Epithelial cell of prostate (primary cell): ENCODE measurements at regions not wholly inside any gene's neighbourhood (a gene's known extent, or its start where the extent isn't known, plus 50 kb on each side); places are given as distances from the start of the nearest gene placed in this dataset.
"Not testable (repeated sequence)": the region's sequence is repeated elsewhere in the genome, so short reads cannot be mapped to it uniquely, and the experiment has no call there.

Source experiments
- DNase-seq: peaks from one replicate; pipeline ENCODE4 v3.0.0-alpha.2; 2011; ENCODE audit warnings: low read depth, low spot score
- H3K27ac ChIP-seq: fragments of 450-650 bp; 2 replicates; pipeline ENCODE4 v1.5.1; 2017; ENCODE audit warnings: mild to moderate bottlenecking

DNA sequence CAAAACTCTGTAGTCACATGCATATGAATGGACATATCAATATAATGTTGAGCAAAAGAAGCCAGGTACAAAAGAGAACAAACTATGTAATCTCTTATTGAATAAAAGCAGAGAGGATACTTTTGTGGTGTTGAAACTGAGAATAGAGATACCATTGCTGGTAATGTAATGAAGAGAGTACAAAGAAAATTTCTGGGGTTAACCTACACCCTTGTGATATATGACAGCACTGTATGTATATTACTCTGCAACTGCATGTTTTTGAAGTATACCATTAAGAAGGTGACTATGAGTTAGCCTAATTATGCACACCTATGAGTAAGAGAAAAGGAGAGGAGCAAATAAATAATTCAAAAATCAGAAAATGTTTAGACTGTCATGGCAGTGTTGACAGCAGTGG lies 268.8 kb upstream of the DEFB112 start:
- no peak for DNase-seq
- no peak overlapping the region for H3K27ac ChIP-seq

DNA sequence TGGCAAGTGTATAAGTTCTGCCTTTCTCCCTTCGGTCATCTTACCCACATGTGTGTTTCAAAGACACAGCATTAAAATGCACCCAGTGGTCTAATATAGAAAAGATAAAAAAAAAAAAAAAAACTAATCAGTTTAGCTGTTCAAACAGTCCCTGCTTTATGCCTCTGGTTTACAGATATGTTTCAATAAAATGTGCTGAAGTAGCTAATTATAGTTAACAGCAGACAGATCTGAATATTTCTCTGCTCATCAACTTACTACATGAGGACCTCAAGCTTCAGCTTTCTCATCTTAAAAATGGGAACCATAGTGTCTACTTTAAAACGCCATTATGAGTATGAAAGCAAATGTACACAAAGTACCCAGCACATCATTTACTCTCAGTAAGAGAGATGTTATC lies 280.6 kb upstream of the DEFB112 start:
- no peak for DNase-seq
- H3K27ac ChIP-seq: no peak overlapping the region

DNA sequence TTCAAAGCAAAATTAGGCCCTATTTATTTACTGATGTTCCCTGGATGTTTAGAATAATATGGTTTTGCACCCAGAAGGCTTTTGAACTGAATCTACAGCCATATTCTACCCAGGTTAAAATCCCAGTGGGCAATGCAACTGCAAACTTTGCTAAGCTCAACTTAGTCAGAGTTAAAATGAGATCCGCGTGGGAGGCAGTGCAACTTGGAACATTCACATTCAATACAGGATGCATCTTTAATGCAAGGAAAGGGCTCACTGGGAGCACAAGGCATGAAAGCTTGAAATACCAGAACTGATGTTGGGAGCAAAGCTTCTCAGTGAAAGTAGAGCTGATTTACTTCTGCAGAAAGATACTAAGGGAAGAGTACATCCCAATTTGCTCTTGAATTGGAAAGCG lies 281.2 kb upstream of the DEFB112 start:
- no peak for DNase-seq
- no peak overlapping the region for H3K27ac ChIP-seq

DNA sequence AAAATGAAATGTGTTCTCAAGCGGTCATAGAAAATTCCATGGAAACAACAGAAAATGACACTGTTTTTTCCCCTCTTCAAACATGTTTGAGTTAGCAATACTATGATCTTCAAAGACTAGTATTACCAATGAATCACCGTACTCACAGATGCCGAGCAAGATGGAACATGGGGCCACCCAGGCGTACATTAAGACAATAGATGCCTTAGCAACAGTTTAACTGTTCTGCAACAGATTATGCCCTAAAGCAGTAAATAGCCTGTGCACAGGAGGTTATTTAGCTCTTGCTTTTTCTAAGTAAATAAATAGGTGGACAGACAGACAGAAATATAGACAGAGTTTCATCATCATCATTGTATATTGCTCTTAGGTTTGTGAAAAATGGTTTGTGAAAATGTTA lies 284.0 kb upstream of the DEFB112 start:
- no peak overlapping the region for H3K27ac ChIP-seq
- DNase-seq: no peak

DNA sequence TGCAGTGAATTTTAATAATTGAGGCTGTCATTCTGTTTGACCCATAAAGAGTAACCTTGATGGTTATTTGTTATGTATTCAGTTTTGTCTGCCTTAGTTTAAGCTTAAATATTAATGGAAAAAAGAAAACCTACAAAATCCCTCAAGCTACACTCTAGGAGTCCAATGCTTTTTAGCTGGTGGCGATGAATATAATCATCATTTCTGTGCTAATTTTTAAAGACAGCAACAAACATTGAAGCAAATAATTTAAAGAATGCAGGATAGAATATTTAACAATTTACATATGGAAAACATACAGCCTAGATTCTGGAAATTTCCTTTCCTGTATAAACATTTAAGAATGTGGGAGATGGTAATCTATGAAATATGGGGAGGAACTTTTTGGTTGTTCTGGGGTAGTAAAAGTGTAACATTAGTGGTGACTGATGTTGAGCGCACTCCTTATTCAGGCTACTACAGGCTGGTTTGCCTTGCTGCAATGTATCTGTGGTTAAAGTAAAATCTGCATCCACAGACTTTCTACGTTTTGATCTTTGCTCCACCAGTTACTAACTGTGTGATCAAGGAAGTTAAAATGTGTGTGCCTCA lies 287.9 kb upstream of the DEFB112 start:
- no peak overlapping the region for H3K27ac ChIP-seq
- no peak for DNase-seq

DNA sequence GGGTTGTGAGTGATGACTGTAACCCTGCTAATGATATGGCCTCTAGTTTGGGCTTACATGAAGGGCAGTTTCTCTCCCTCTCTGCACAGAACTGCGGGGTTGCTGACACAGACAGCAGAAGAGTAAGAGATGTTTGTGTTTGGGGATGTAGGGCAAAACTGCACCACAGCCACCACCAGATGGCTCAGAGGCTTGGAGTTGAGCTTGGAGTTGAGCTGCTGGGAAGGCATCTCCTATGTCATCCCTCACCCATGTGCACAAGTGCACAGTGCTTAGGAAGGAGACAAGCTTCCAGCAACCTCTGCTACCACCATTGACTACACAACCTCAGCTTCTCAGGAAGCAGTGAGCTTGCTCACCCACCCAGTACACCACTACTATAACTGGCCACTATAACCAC lies 303.9 kb upstream of the DEFB112 start:
- DNase-seq: no peak
- no peak overlapping the region for H3K27ac ChIP-seq

DNA sequence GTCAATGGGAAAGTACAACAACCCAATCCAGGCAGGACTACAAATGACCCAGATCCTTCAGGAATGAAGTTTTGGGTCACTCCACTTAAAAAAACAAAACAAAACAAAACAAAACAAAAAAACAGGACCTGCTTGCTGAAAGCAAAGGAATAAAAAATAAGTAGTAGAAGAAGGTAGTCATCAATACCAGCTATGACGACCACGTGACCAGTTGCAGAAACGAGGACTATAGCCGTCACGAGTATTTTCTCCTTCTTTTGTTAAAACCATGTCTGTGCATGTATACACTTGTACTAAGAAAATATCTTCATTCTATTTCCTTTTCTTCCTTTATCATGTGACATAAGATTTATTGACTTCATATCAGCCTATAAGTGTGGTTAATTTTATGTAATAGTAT lies 308.4 kb upstream of the DEFB112 start:
- H3K27ac ChIP-seq: no peak overlapping the region
- no peak for DNase-seq

DNA sequence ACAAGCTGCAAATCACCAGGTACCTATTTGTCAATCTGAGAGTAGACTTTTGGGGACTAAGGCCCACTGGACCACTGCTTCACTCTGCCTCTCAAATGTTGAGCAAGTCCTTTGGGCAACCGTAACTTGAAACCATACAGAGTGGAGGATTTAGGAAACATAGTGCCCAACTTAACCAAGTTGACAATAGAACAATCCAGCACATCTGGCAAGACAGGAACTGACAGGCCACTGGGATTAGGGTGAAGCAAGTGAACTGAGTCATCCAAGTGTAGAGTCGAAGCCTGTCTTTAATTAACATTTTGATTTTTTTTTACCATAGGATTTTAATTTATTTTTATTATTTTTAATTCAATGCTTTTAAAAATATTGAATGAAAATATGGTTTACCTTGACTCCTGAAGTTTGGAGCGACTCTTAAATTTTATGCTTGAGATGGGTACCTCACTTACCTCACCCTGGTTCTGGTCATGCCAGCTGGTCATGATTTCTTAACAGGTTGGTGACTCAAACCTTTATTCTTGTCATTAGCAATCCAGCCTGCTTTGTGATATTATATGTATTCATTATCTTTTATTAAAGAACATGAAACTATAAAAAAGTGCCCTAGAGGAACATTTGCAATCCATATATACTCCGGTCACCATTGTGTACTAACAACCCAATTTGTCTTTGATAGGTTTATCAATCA lies 312.1 kb upstream of the DEFB112 start:
- H3K27ac ChIP-seq: no peak overlapping the region
- DNase-seq: no peak

DNA sequence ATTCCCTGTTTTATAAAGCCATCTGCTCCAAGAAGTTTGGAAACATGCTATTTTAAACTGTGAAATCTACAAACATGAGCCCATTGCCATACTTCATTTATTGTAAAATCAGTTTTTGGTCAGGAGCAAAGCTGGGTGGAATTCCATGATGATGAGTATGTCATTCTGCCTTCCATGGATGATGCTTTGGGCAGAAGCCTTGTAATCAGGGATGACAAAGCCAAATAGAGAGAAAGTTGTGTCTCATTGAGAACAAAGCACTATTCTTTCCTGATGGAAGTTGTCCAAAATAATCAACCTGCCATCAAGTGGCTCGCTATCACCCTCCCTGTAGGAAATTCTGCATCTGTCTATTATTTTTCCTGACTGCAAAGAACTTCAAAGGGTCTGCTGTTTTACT lies 313.0 kb upstream of the DEFB112 start:
- DNase-seq: no peak
- no peak overlapping the region for H3K27ac ChIP-seq

DNA sequence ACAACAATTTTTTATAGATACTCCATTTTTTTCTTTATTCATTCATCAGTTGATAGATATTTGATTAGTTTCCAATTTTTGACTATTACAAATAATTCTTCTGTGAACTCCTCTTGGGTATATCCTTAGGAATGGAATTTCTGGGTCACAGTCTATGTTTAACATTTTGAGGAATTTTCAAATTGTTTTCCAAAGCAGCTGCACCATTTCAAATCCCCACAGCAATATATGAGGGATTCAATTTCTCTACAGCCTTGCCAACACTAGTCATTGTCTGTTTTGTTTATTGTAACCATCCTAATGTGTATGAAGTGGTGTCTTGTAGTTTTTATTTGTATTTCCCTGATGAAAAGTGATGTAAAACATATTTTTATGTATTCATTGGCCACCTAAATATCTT lies 320.3 kb upstream of the DEFB112 start:
- H3K27ac ChIP-seq: no peak overlapping the region
- no peak for DNase-seq

DNA sequence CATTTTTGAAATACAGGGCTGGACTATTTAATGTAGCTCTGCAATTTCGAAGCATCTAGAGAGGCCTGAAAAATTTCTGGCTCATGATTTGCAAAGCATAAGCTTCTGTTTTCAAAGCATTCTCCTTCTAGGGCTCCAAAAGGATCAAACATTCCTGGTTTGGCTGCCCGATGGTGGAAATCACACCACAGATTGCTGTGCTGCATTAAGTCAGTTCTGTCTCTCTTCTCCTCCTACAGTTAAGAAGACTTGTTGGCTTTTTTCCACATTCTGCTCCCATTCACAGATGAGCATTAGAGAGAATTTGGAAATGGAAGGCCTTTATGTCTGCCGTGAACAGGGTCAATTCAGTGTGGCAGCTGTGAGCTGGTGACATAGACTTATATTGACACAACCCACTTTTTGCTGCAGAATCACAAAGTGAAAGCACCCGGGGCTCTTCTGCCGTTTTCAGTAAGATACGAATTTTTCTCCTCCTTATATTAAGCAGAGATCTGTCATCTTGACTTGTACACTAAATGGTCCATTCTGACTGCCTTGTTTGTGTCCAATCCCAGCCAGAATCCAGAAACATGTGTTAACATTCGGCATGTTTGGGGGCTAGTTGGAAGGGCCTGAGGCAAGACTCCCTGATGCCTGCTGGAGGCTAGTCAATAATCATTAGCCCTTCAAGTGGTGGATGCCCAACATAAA lies 330.8 kb upstream of the DEFB112 start:
- DNase-seq: no peak
- no peak overlapping the region for H3K27ac ChIP-seq

DNA sequence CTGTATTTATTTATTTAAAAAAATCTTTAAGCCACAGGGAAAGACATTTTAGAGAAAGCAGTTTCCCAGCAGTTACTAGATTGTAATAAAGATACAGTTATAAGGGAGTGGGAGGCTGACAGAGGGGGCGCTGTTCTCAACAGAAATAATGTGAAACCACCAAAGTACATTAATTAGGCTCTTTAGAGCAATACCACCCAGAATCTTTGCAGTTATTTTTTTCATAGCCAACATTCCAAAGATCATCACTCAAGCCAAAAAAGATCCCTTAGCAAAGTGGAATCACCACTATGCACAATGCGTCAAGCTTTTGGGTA lies 331.3 kb upstream of the DEFB112 start:
- H3K27ac ChIP-seq: no peak overlapping the region
- no peak for DNase-seq

DNA sequence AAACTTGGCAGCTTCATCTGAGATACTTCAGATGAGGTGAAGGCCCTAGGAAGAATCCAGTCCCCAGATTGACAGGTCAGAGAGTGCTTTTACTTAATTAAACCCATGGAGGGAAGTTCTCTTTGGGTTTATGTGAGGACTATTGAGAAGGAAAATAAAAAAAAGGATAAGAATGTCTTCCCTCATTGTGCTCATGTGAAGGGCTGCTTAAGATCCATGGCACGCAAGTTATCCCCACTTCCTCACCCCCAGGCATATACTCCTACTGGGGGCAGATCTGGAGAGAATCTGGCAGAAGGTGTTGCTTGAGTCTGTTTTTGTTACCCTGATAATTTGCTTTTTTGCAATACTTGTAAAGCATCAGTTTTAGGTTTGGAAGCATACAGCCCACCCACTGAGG lies 322.9 kb upstream of the TFAP2D start:
- H3K27ac ChIP-seq: no peak overlapping the region
- DNase-seq: no peak

DNA sequence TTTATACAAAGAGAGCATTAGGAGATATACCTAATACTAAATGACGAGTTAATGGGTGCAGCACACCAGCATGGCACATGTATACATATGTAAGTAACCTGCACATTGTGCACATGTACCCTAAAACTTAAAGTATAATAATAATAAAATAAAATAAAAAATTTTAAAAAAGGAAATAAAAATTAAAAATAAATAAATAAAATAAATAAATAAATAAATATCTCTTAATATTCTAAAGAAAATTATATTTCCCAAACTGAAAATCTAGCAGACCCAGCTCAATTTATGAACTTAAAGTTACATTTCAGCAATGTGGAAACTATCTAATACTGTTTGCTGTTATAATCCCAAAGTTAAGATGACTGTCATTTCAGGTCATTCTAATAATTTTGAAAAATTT lies 319.2 kb upstream of the TFAP2D start:
- H3K27ac ChIP-seq, DNase-seq: not testable (repeated sequence)

DNA sequence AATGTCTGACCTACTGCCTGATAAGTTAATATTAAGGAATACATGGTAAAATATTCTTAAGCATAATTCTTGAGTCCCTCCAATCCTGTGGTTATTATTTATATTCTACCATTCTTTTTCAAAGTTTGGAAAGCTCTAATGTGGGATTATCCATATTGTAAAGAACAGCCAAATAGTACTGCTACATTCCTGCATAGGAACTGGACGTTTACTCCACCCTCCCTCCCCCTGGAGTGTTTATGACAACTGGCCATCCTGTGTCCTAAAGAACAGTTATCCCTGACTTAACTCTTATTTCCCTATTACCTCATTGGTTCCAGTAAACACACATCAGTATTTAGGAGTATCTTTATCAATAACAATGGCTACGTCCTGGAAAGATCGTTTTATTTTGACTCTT lies 308.7 kb upstream of the TFAP2D start:
- DNase-seq: no peak

DNA sequence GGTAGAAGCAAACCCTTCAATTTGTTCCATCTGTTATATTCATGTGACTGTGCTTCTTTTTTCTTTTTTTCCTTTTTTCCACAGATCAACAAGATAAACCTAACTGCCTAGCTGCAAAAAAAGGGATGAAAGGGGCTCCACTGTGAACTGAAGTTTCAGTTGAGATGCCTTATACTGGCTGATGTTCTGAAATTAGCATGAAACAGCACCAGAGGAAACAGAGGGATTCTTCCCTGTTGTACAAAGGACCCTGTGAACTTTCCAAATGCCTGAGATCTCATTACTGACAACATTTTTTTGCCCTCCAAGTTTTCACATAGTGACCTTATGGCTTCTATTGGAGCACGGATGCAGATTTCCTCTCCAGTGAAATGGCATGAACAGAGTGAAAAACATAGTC lies 302.7 kb upstream of the TFAP2D start:
- no peak overlapping the region for H3K27ac ChIP-seq
- no peak for DNase-seq

More for the DNA sequence above, 308.7 kb upstream of the TFAP2D start:
- H3K27ac ChIP-seq: no peak overlapping the region

DNA sequence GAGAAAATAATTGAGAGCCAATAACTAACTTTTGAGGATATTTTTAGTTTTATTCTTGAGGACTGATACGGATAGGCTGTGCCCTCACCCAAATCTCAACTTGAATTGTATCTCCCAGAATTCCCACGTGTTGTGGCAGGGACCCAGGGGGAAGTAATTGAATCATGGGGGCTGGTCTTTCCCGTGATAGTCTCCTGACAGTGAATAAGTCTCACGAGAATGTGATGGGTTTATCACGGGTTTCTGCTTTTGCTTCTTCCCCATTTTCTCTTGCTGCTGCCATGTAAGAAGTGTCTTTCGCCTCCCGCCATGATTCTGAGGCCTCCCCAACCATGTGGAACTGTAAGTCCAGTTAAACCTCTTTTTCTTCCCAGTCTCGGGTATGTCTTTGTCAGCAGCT lies 292.3 kb upstream of the TFAP2D start:
- DNase-seq, H3K27ac ChIP-seq: not testable (repeated sequence)

DNA sequence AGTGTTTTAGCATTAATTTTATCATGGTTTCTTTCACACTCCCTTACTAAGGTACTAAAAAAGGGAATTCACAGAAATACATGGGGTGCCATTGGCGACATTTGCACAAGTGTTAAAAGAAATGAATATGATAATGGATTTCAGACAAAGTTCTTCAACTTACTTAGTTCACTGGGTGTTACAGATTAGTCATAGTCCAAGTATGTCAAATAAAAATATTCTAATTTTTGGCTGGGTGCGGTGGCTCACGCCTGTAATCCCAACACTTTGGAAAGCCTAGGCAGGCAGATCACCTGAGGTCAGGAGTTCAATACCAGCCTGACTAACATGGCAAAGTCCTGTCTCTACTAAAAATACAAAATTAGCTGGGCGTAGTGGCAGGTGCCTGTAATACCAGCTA lies 286.1 kb upstream of the TFAP2D start:
- no peak for DNase-seq
- no peak overlapping the region for H3K27ac ChIP-seq

DNA sequence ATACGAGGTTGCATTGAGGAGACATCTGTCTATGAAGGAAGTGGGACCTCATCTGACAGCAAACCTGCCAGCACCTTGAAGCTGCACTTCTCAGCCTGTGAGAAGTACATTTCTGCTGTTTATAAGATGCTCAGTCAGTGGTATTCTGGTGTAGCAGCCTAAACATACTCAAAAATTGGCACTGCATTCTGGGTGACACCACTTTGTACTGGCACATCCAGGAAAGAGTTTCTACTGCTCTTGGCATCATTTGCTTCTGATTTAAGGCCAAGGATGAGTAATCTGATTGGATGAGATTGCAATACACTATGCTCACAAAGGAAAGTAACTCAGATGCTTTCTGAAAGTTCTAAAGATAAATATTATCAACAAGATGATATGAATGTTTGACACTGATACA lies 275.4 kb upstream of the TFAP2D start:
- DNase-seq: no peak
- H3K27ac ChIP-seq: no peak overlapping the region

DNA sequence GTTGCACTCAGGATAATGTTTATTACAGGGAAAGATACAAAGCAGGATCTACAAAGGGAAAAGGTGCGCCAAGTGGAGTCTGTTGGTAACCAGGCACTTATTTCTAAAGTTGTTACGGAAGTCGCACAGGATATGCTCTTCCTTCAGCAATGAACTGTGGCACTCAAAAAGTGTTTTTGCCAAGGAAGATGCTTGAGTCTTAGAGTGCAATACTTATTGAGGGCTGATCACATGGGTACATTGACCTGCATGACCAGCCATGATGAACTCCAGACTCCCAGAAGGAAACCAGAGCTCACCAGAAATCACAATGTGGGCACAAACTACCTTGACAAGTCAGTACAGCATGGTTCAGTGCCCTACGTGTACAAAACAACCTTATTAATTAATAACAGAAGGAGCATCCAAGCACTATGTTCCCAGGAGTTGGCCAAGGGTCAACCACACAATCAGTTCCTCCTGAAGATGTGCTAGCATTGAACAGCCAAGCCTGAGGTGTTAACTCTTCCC lies 270.7 kb upstream of the TFAP2D start:
- DNase-seq: no peak
- H3K27ac ChIP-seq: no peak overlapping the region

DNA sequence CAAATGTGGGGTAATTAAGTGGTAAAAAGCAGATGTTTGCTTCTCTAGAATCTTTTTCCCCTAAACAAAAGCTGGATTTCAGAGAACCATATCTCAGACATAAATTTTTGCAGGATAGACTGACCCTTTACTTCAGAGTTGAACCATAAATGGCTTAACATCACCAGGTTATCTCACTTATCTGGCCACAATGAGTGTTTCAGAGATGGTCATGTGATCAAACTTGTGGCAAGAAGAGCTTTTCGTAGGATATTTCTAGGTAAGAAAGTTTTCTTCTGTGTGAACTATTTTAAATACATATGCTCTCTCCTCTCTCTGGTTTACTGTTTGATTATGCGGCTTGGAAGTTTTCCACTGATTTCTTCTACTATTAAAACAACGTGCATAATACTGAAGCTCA lies 270.2 kb upstream of the TFAP2D start:
- DNase-seq: no peak
- H3K27ac ChIP-seq: no peak overlapping the region

DNA sequence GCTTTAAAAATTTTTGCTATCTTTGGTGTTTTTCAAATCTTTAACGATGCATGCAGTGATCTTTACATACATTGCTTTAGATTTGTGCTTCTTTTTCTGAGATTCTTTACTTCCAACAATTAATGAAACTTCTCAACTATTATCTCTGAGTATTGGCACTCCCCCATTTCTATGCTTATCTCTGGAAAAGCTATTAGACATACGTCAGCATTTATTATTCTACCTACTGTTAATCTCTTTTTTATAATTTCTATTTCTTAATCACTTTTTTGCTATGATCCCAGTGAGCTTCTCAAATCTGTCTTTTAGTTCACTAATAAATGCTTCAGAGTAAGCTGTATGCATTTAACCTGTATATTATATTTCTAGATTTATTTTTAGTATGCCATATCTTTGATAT lies 264.2 kb upstream of the TFAP2D start:
- H3K27ac ChIP-seq: no peak overlapping the region
- DNase-seq: no peak
